ENCODE measurements at regions not wholly inside any gene's neighbourhood (a gene's known extent, or its start where the extent isn't known, plus 50 kb on each side); places are given as distances from the start of the nearest gene placed in this dataset.
A peak's percentile ranks its signal among the peaks of the same experiment; 100 is the strongest.

DNA sequence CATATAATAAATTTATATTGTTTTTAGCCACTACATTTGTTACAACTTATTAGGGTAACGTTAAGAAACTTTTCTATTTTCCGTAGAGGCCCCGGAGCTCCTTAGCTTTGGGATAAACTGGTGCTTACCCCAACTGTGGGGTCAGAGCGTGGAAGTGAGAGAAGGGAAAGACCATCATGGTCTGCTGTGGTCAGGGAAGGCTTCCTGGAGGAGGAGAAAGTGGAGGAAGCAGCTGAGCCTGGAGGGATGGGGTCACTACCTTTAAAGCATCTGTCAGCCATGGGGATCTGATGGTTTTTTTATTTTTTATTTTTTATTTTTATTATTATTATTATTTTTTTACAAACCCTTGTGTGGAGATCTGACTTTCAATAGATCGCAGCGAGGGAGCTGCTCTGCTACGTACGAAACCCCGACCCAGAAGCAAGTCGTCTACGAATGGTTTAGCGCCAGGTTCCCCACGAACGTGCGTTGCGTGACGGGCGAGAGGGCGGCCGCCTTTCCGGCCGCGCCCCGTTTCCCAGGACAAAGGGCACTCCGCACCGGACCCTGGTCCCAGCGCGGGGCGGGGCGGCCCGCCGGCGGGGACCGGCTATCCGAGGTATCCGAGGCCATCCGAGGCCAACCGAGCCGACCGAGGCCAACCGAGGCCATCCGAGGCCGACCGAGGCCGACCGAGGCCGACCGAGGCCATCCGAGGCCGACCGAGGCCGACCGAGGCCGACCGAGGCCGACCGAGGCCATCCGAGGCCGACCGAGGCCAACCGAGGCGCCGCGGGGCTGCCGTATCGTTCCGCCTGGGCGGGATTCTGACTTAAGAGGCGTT, 1101.2 kb upstream of the TMEM132C start:
- Histone ChIP-seq H3K4me3 (ENCODE audit: low read length in 2 of 2) (peak overlapping the region; percentile 47 to 75), H4K8ac (ENCODE audit: low read depth, low read length) (no peak overlapping the region)

DNA sequence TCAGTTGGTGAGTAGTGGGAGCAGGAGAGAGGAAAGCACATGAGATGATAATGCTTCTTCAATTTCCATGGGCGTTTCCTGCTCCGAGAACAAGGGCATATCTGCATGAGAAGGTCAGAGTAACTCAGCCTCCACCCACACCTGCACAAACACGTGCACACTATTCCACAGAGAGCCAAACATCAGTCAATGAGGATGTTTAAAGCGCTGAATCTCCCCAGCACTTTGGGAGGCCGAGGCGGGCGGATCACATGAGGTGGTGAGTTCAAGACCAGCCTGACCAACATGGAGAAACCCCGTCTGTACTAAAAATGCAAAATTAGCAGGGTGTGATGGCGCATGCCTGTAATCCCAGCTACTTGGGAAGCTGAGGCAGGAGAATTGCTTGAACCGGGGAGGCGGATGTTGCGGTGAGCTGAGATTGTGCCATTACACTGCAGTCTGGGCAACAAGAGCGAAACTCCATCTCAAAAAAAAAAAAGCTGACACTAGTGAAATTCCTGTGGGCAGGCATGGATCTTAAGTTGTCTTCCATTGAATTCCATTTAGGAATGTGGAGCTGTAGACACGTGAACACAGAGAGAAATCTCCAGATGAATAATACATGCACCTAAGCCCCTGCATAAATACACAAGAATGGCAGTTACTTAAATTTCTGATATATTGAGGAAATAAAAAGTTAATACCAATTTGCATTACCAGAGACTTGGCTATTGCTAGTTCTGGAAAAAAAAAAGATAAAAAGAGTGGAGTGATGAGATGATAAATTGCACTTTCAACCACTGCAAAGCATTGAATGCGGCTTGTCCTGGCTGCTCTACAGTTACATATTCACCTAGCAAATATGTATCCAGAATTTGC, 1097.4 kb upstream of the TMEM132C start:
- H4K91ac ChIP-seq (ENCODE audit: low read depth, low read length, poor library complexity) = no peak overlapping the region
- no peak overlapping the region for H3K27ac ChIP-seq (replicated peaks; ENCODE audit: low read length)
- no peak for DNase-seq (ENCODE audit: low spot score)

More for the DNA sequence above, 1101.2 kb upstream of the TMEM132C start:
- no peaks in the 10 kb centered on the region for H3K36me3 ChIP-seq (replicated peaks in 1 of 2; ENCODE audit: control insufficient read depth in 2 of 2, insufficient read depth in 2 of 2, low read length in 2 of 2)
- H2BK15ac ChIP-seq (ENCODE audit: low read length) = no peak overlapping the region
- H2AFZ ChIP-seq (ENCODE audit: low read length) = peak overlapping the region; percentile 94
- H3K9ac ChIP-seq (ENCODE audit: low read depth, low read length, poor library complexity) = peak overlapping the region; percentile 72
- no peak overlapping the region for H3K27ac ChIP-seq (replicated peaks; ENCODE audit: low read length)
- H3K4ac ChIP-seq (ENCODE audit: low read length) = no peak overlapping the region
- peak overlapping the region; percentile 35 for H3K18ac ChIP-seq (ENCODE audit: low read length)
- no peak overlapping the region for H3K14ac ChIP-seq (ENCODE audit: low read length)
- H2BK5ac ChIP-seq (ENCODE audit: low read length) = no peak overlapping the region
- no peaks in the 10 kb centered on the region for H3K27me3 ChIP-seq (ENCODE audit: control insufficient read depth in 3 of 3, insufficient read depth in 3 of 3, low read depth in 1 of 3, low read length in 3 of 3)
- H4K91ac ChIP-seq (ENCODE audit: low read depth, low read length, poor library complexity) = no peak overlapping the region
- no peaks in the 10 kb centered on the region for H3K79me1 ChIP-seq (ENCODE audit: low read depth, low read length)
- peak; percentile 90 for DNase-seq (ENCODE audit: low spot score)
- H2BK120ac ChIP-seq (ENCODE audit: low read depth, low read length) = no peak overlapping the region
- H2BK12ac ChIP-seq (ENCODE audit: low read length) = no peak overlapping the region
- whole genome bisulfite sequencing, 2 donors (ENCODE audit: extremely low coverage in 2 of 2, insufficient read length in 2 of 2, insufficient replicate concordance in 1 of 2) = no CpG with 5 or more reads among the region's 69 CpGs
- H3K23ac ChIP-seq (ENCODE audit: low read depth, low read length, poor library complexity) = no peak overlapping the region
- no peak overlapping the region for H2AK5ac ChIP-seq (ENCODE audit: low read depth, low read length)
- H3K9me3 ChIP-seq (replicated peaks in 1 of 2; ENCODE audit: control insufficient read depth in 2 of 2, insufficient read depth in 1 of 2, low read depth in 1 of 2, low read length in 2 of 2) = no peaks in the 10 kb centered on the region
- H3K4me1 ChIP-seq (ENCODE audit: control insufficient read depth in 2 of 2, insufficient read depth in 1 of 2, low read depth in 1 of 2, low read length in 2 of 2) = peaks cover 0 to 2% of the 10 kb centered on the region in 2 donors
- peak overlapping the region; percentile 31 for H3K4me2 ChIP-seq (ENCODE audit: insufficient read depth, low read length, poor library complexity, severe bottlenecking)

DNA sequence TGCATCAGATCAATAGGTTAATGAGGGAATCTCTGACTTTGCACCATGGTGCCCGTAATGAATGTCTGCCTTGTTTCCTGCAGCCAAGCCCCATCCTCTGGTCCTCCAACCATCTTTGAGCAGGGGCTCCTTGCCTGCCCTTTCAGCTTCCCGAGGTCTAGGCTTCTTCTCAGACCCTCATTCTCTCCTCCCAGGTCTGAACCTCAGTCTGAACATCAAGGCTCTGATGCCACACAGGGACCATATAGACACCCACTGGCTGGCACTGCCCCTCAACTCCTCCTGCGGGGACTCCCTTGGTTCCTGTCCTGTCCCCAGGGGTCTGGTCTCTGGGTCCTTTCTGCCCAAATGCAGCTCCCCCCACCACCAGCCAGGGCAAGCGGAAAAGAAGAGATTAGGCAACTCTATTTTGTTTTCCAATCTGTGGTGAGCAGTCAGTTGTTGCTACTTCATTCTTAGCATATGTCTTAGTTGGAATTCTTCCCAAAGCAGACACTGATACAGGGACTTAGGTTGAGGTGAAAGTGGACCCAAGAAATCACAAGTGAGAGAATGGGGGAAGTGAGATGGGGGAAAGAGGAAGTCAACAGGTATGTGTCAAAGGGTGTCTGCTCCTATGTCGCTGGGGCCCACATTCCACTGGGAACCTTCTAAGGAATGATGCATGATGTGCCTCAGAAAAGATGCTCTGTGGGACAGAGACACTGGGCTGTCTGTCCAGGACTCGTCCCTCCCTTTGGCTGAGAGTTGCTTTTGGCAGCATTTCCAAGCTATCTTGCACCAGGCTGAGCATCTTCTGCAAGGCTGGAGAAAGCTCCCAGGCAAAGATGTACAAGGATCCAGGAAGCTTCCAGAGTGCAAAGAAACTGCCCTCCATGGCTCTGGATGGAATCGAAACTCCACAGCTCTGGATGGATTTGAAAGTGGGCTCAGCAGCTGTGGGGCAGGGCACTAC, 1096.5 kb upstream of the TMEM132C start:
- Histone ChIP-seq H3K4me3 (ENCODE audit: low read length in 2 of 2) (no peak overlapping the region), H3K36me3 (replicated peaks in 1 of 2; ENCODE audit: control insufficient read depth in 2 of 2, insufficient read depth in 2 of 2, low read length in 2 of 2) (no peaks in the 10 kb centered on the region), H2BK120ac (ENCODE audit: low read depth, low read length) (no peak overlapping the region), H4K8ac (ENCODE audit: low read depth, low read length) (no peak overlapping the region), H3K79me1 (ENCODE audit: low read depth, low read length) (no peaks in the 10 kb centered on the region), H2BK5ac (ENCODE audit: low read length) (peak overlapping the region; percentile 45), H2BK12ac (ENCODE audit: low read length) (no peak overlapping the region), H3K23ac (ENCODE audit: low read depth, low read length, poor library complexity) (no peak overlapping the region), H2AK5ac (ENCODE audit: low read depth, low read length) (no peak overlapping the region), H3K4ac (ENCODE audit: low read length) (no peak overlapping the region), H3K4me1 (ENCODE audit: control insufficient read depth in 2 of 2, insufficient read depth in 1 of 2, low read depth in 1 of 2, low read length in 2 of 2) (peaks cover 0 to 1% of the 10 kb centered on the region in 2 donors), H3K4me2 (ENCODE audit: insufficient read depth, low read length, poor library complexity, severe bottlenecking) (no peak overlapping the region), H3K14ac (ENCODE audit: low read length) (no peak overlapping the region), H3K27me3 (ENCODE audit: control insufficient read depth in 3 of 3, insufficient read depth in 3 of 3, low read depth in 1 of 3, low read length in 3 of 3) (no peaks in the 10 kb centered on the region), H4K91ac (ENCODE audit: low read depth, low read length, poor library complexity) (no peak overlapping the region), H3K27ac (replicated peaks; ENCODE audit: low read length) (no peak overlapping the region), H3K18ac (ENCODE audit: low read length) (no peak overlapping the region), H3K9ac (ENCODE audit: low read depth, low read length, poor library complexity) (peak overlapping the region; percentile 10), H2AFZ (ENCODE audit: low read length) (no peak overlapping the region), H3K9me3 (replicated peaks in 1 of 2; ENCODE audit: control insufficient read depth in 2 of 2, insufficient read depth in 1 of 2, low read depth in 1 of 2, low read length in 2 of 2) (peaks cover 0 to 2% of the 10 kb centered on the region in 2 donors), H2BK15ac (ENCODE audit: low read length) (peak overlapping the region; percentile 13)
- no peak for DNase-seq (ENCODE audit: low spot score)
- no CpG with 5 or more reads among the region's 7 CpGs for WGBS, 2 donors (ENCODE audit: extremely low coverage in 2 of 2, insufficient read length in 2 of 2, insufficient replicate concordance in 1 of 2)

More for the DNA sequence above, 1097.4 kb upstream of the TMEM132C start:
- no peaks in the 10 kb centered on the region for H3K36me3 ChIP-seq (replicated peaks in 1 of 2; ENCODE audit: control insufficient read depth in 2 of 2, insufficient read depth in 2 of 2, low read length in 2 of 2)
- H3K4me1 ChIP-seq (ENCODE audit: control insufficient read depth in 2 of 2, insufficient read depth in 1 of 2, low read depth in 1 of 2, low read length in 2 of 2) = peaks cover 0 to 2% of the 10 kb centered on the region in 2 donors
- H2AK5ac ChIP-seq (ENCODE audit: low read depth, low read length) = no peak overlapping the region
- no peak overlapping the region for H3K23ac ChIP-seq (ENCODE audit: low read depth, low read length, poor library complexity)
- no peak overlapping the region for H4K8ac ChIP-seq (ENCODE audit: low read depth, low read length)
- no peak overlapping the region for H3K4ac ChIP-seq (ENCODE audit: low read length)
- H3K9ac ChIP-seq (ENCODE audit: low read depth, low read length, poor library complexity) = no peak overlapping the region
- H2AFZ ChIP-seq (ENCODE audit: low read length) = no peak overlapping the region
- H3K18ac ChIP-seq (ENCODE audit: low read length) = no peak overlapping the region
- no peak overlapping the region for H2BK120ac ChIP-seq (ENCODE audit: low read depth, low read length)
- H3K14ac ChIP-seq (ENCODE audit: low read length) = no peak overlapping the region
- WGBS, 2 donors (ENCODE audit: extremely low coverage in 2 of 2, insufficient read length in 2 of 2, insufficient replicate concordance in 1 of 2) = no CpG with 5 or more reads among the region's 15 CpGs
- H3K4me2 ChIP-seq (ENCODE audit: insufficient read depth, low read length, poor library complexity, severe bottlenecking) = no peak overlapping the region
- no peaks in the 10 kb centered on the region for H3K27me3 ChIP-seq (ENCODE audit: control insufficient read depth in 3 of 3, insufficient read depth in 3 of 3, low read depth in 1 of 3, low read length in 3 of 3)
- peak overlapping the region; percentile 45 for H2BK5ac ChIP-seq (ENCODE audit: low read length)
- H3K4me3 ChIP-seq (ENCODE audit: low read length in 2 of 2) = no peak overlapping the region
- H2BK15ac ChIP-seq (ENCODE audit: low read length) = peak overlapping the region; percentile 13
- H3K9me3 ChIP-seq (replicated peaks in 1 of 2; ENCODE audit: control insufficient read depth in 2 of 2, insufficient read depth in 1 of 2, low read depth in 1 of 2, low read length in 2 of 2) = peaks cover 0 to 2% of the 10 kb centered on the region in 2 donors
- H2BK12ac ChIP-seq (ENCODE audit: low read length) = no peak overlapping the region
- H3K79me1 ChIP-seq (ENCODE audit: low read depth, low read length) = no peaks in the 10 kb centered on the region
